KBM-7 (cell line): ENCODE measurements at regions not wholly inside any gene's neighbourhood (a gene's known extent, or its start where the extent isn't known, plus 50 kb on each side); places are given as distances from the start of the nearest gene placed in this dataset.

Experiments used
- DNase-seq: peaks from one replicate; pipeline ENCODE4 v3.0.0-alpha.2; 2015
- in situ Hi-C: fragments of 300-500 bp; cut with MboI; formaldehyde crosslinking; loops from 2 replicates; pipeline ENCODE4 v1.14.3; 2020; ENCODE audit warnings: low sequenced_read_pairs, low pct_unique_long_range_greater_than_20kb, mixed read lengths

- in situ Hi-C loops: no loop called here
- DNase-seq: no peak
These were observed 197.2 kb upstream of the ZFP42 start for GRCh38 chr4:187798385-187798784.

- in situ Hi-C loops: no loop called here
- no peak for DNase-seq
These were observed 195.8 kb upstream of the ZFP42 start for GRCh38 chr4:187799735-187800134.

- in situ Hi-C loops: no loop called here
- DNase-seq: no peak
These were observed 184.0 kb upstream of the ZFP42 start for GRCh38 chr4:187811591-187811990.

GRCh38 chr4:187814737-187815465 is 180.7 kb upstream of the ZFP42 start:
- in situ Hi-C loops: no loop called here
- no peak for DNase-seq

- no peak for DNase-seq
- in situ Hi-C loops: no loop called here
These were observed 168.8 kb upstream of the ZFP42 start for GRCh38 chr4:187826725-187827124.

- in situ Hi-C loops: no loop called here
- DNase-seq: no peak
These were observed 167.9 kb upstream of the ZFP42 start for GRCh38 chr4:187827631-187828030.

DNA sequence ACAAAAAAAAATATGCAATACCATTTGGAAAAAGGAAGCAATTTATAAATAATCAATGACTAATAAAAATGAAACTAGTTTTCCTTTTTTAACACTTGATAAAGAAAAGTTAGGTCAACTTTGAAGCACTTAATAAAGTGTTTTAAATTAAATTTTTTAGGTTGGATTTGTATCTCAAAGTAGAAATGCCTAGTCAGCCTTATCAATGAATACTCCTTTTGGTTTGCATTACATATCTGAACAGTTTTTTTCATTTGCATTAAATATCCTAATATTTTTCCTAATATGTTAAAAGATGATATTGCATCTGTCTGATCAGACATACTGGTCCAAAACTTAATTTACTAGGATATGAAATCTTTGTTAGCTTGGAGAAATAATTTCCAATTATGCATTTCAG is 155.8 kb upstream of the ZFP42 start:
- no peak for DNase-seq
- in situ Hi-C loops: no loop called here

DNA sequence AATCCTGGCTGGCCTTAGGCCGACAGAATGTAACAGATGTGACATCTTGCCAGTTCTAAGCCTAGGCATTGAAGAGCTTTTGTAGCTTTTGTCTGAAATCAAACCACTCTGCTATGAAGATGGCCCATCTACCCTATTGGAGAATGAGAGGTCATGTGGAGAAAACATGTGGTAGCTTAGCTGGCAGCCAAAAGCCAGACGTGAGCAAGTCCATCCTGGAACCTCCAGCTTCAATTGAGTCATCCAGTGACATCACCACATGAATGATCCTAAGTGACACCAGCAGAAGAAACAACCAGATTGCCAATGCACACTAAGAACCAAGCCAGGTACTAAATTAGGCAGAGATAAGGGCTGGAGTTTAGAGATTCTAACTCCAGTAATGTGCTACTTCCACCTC is 154.8 kb upstream of the ZFP42 start:
- in situ Hi-C loops: no loop called here
- no peak for DNase-seq

DNA sequence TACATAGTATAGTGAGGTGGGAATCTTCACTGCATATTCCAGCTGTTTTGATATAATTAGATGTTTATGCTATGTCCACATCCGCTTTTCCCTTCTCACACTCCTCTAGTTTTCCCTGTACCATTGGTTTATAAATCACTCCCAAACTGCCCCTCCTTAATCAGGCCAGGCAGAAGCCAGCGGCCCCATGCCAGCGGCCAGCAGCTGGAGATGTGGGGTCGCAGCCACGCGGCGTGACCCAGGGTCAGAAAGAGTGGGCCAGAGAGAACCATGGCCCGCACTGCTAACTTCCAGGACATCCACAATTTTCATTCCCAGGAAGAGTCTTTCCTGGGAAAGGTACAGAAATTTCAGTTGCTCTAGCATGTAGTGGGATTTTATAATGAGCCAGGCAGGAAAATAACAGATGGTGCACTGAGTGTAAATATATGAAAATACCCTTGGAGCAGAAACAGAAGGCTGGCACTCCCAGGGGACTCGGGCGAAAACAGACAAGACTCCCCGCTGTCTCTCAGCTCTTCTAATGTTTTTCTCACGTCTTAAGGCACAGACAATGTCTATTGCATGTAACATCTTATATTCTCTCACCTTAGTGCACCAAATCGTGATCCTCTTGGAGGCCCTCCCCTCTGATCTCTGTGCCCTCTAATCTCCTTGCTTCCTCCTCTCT is 145.9 kb upstream of the ZFP42 start:
- in situ Hi-C loops: no loop called here
- DNase-seq: no peak

GRCh38 chr4:187865914-187866313 is 129.7 kb upstream of the ZFP42 start:
- no peak for DNase-seq
- in situ Hi-C loops: no loop called here

GRCh38 chr4:187883049-187883448 is 112.5 kb upstream of the ZFP42 start:
- in situ Hi-C loops: no loop called here

GRCh38 chr4:187883836-187884475 is 111.6 kb upstream of the ZFP42 start:
- in situ Hi-C loops: no loop called here
- DNase-seq: no peak

More at GRCh38 chr4:187883049-187883448, 112.5 kb upstream of the ZFP42 start:
- no peak for DNase-seq

DNA sequence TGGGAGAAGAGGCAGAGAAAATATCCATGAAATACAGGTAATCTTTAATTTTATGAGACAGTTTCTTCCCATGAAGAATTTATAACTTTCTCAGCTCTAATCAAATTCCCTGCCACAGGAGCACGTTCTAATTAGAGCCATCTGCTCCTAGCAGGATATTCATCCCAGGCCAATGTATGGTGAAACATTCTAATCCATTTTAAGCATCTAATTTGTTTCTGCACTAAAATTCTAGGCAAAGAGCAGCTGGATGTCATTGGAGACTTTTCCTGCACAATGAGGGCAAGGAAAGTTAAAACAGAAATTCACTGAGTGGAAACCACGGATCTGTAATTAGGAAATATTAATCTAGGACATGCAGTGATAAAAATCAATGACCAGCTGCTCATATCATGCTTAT is 107.7 kb upstream of the ZFP42 start:
- no peak for DNase-seq
- in situ Hi-C loops: no loop called here

GRCh38 chr4:187889651-187890050 is 105.9 kb upstream of the ZFP42 start:
- DNase-seq: no peak
- in situ Hi-C loops: no loop called here

GRCh38 chr4:187893418-187893817 is 102.2 kb upstream of the ZFP42 start:
- in situ Hi-C loops: no loop called here
- no peak for DNase-seq

DNA sequence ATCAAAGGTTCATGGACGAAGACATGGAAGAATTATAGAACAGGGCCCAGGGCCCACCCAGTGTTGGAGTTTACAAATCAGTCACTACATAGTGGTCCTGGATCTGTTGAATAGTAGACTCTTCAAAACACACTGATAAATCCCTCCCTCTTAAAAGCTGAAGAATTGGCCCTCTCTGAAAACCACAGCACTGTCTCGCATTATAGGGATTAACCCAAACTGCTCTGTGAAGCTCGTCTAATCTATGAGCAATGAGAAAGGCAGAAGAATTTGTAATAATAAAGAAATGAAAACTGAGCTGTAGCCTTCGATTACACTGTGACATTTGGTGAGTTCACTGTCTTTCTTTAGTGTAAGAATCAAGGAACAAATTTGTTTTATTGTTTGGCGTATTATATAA is 92.5 kb upstream of the ZFP42 start:
- in situ Hi-C loops: no loop called here

DNA sequence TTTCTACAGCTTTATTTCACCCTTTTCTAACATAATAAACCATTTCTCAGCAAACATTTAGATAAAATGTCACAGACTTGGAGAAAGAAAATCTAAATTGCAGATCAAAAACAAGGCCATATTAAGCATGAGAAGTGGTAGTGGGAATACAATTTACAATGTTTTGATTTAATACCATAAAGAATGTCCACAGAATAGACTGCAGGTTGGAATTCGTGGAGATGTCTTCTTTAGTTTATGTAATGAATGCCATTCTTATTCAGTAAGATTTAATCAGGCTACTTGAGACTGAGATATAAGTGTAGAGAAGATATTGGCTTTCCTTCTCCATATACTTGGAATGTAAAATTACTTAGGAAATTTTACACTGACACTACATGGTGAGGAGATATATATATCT is 91.9 kb upstream of the ZFP42 start:
- DNase-seq: no peak
- in situ Hi-C loops: no loop called here

More for the DNA sequence above, 92.5 kb upstream of the ZFP42 start:
- no peak for DNase-seq

DNA sequence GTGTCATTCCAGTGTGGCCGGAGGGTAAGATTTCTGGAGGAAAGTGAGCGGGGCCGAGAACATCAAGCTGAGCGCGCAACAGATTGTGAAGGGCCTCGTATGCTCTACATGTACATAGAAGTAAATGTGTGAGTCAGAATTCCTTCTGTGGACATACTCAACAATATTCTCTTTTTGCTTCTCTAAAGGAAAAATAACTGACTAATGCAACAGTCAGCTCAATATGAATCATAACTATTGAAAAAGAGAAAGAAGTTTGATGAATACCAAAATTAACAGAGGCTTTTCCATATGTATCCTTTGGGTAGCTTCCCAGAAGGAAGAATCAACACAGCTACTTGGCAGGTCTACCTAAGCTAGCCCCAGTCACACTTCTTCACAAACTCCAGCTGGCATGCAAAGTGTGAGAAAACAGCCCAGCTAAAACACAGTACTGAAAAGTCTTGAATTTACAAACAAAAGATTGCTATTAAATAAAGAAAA is 87.5 kb upstream of the ZFP42 start:
- in situ Hi-C loops: no loop called here
- DNase-seq: no peak

DNA sequence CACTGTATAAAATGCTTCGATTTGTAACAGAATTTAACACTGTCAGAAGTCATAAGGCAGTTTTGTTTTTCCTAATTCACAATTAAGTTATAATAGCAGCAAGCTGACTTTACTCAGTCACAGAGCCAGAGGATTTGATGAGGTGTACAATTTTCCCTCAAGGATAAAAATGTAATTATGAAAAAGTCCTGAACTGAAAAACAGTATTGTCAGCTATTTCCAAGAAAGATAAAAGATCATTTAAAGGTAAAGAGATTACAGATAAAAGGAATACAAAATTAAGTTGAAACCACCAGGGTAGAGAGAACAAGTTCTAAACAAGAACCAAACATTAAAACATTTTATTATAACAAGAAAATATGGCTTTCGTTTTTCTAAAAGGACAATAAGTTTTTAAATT is 86.8 kb upstream of the ZFP42 start:
- DNase-seq: no peak
- in situ Hi-C loops: no loop called here

- no peak for DNase-seq
- in situ Hi-C loops: no loop called here
These were observed 84.8 kb upstream of the ZFP42 start for GRCh38 chr4:187910741-187911140.
